Neural crest cell (in vitro differentiated cells): ENCODE measurements at regions not wholly inside any gene's neighbourhood (a gene's known extent, or its start where the extent isn't known, plus 50 kb on each side); places are given as distances from the start of the nearest gene placed in this dataset.
"Not testable (repeated sequence)": the region's sequence is repeated elsewhere in the genome, so short reads cannot be mapped to it uniquely, and the experiment has no call there.

Source experiments
- DNase-seq: peaks from one replicate; pipeline ENCODE4 v3.0.0; 2021; ENCODE audit warnings: low read depth, mixed read lengths, low spot score
- H3K27ac Mint-ChIP-seq: one replicate; pipeline ENCODE4 v1.8.0; 2021; ENCODE audit warnings: mild to moderate bottlenecking, mixed read lengths; ENCODE audit not compliant: unreplicated experiment
- H3K27me3 Mint-ChIP-seq: 2 replicates; pipeline ENCODE4 v1.8.0; 2021; ENCODE audit warnings: low read depth, mild to moderate bottlenecking, mixed read lengths
- H3K36me3 Mint-ChIP-seq: 2 replicates; pipeline ENCODE4 v1.8.0; 2021; ENCODE audit warnings: low read depth, mild to moderate bottlenecking, mixed read lengths
- H3K4me1 Mint-ChIP-seq: 2 replicates; pipeline ENCODE4 v1.8.0; 2021; ENCODE audit warnings: mixed read lengths
- H3K4me3 Mint-ChIP-seq: one replicate; pipeline ENCODE4 v1.8.0; 2021; ENCODE audit warnings: mild to moderate bottlenecking, mixed read lengths
- H3K9me3 Mint-ChIP-seq: 2 replicates; pipeline ENCODE4 v1.8.0; 2021; ENCODE audit warnings: mixed read lengths
- CTCF ChIP-seq: fragments of 200-600 bp; sonication (generic); conservative IDR thresholded peaks from 2 replicates; pipeline ENCODE4 v1.5.0; 2021; ENCODE audit warnings: antibody characterized with exemption, mild to moderate bottlenecking

- TF ChIP-seq CTCF = peak; percentile 92
- Mint-ChIP-seq H3K36me3 (no peaks in the 10 kb centered on the region), H3K9me3 (no peaks in the 10 kb centered on the region), H3K27ac (no peak overlapping the region), H3K4me1 (peaks cover 4% of the 10 kb centered on the region), H3K27me3 (peaks cover 19% of the 10 kb centered on the region), H3K4me3 (no peak overlapping the region)
- DNase-seq = peak; percentile 52
Measured at GRCh38 chr1:200488375-200489165, 78.7 kb upstream of the ZNF281 start.

- no peak overlapping the region for H3K27ac Mint-ChIP-seq
- no peak for TF ChIP-seq CTCF
- H3K4me1 Mint-ChIP-seq = peaks cover 4% of the 10 kb centered on the region
- no peak for DNase-seq
- peaks cover 22% of the 10 kb centered on the region for H3K27me3 Mint-ChIP-seq
- no peak overlapping the region for H3K4me3 Mint-ChIP-seq
- H3K9me3 Mint-ChIP-seq = no peaks in the 10 kb centered on the region
- no peaks in the 10 kb centered on the region for H3K36me3 Mint-ChIP-seq
Measured at GRCh38 chr1:200487650-200488049, 77.8 kb upstream of the ZNF281 start.

GRCh38 chr1:200486634-200487033, 76.8 kb upstream of the ZNF281 start:
- H3K36me3 Mint-ChIP-seq = no peaks in the 10 kb centered on the region
- no peak for DNase-seq
- H3K9me3 Mint-ChIP-seq = no peaks in the 10 kb centered on the region
- H3K27ac Mint-ChIP-seq = no peak overlapping the region
- H3K27me3 Mint-ChIP-seq = peaks cover 19% of the 10 kb centered on the region
- H3K4me1 Mint-ChIP-seq = peaks cover 4% of the 10 kb centered on the region
- no peak overlapping the region for H3K4me3 Mint-ChIP-seq
- TF ChIP-seq CTCF = no peak

- not testable (repeated sequence) for H3K36me3 Mint-ChIP-seq, H3K9me3 Mint-ChIP-seq, H3K4me1 Mint-ChIP-seq, H3K27ac Mint-ChIP-seq, DNase-seq, H3K27me3 Mint-ChIP-seq, H3K4me3 Mint-ChIP-seq
Measured at GRCh38 chr1:200484438-200484946, 74.7 kb upstream of the ZNF281 start.

GRCh38 chr1:200483491-200484143, 73.8 kb upstream of the ZNF281 start:
- Mint-ChIP-seq H3K36me3 (no peaks in the 10 kb centered on the region), H3K9me3 (no peaks in the 10 kb centered on the region), H3K4me1 (peaks cover 4% of the 10 kb centered on the region), H3K27me3 (peaks cover 5% of the 10 kb centered on the region), H3K4me3 (no peak overlapping the region), H3K27ac (no peak overlapping the region)
- TF ChIP-seq CTCF = no peak
- no peak for DNase-seq

- no peak overlapping the region for H3K4me3 Mint-ChIP-seq
- TF ChIP-seq CTCF = no peak
- no peak overlapping the region for H3K27ac Mint-ChIP-seq
- H3K36me3 Mint-ChIP-seq = no peaks in the 10 kb centered on the region
- DNase-seq = no peak
- no peaks in the 10 kb centered on the region for H3K9me3 Mint-ChIP-seq
- peaks cover 5% of the 10 kb centered on the region for H3K27me3 Mint-ChIP-seq
- no peaks in the 10 kb centered on the region for H3K4me1 Mint-ChIP-seq
Measured at GRCh38 chr1:200480964-200481363, 71.1 kb upstream of the ZNF281 start.
